M059J (cell line): ENCODE measurements at regions not wholly inside any gene's neighbourhood (a gene's known extent, or its start where the extent isn't known, plus 50 kb on each side); places are given as distances from the start of the nearest gene placed in this dataset.
A peak's percentile ranks its signal among the peaks of the same experiment; 100 is the strongest.

Experiments
- DNase-seq: peaks from one replicate; pipeline ENCODE4 v3.0.0-alpha.2; 2012; ENCODE audit warnings: low read depth

- peak; percentile 9 for DNase-seq
Observed at GRCh38 chr2:146527166-146527565, 1317.7 kb upstream of the ACVR2A start.

DNA sequence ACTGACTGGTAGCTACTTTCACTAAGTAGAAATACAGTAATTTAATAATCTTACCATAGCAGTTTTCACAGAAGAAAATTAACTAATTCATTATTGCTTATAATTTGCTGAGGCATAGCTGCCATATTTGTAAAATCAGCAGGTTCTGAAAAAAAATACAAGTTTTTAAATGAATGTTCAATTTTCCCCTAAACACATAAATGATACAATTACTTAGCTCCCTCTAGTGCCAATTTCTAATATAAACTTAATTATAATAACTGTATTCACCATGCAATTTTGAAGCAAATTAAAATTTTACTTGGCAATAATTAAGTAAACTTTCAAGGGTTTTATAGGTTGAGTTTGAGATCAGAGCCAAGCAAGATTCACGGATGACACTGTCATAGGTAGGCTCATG, 1321.6 kb upstream of the ACVR2A start:
- no peak for DNase-seq

DNA sequence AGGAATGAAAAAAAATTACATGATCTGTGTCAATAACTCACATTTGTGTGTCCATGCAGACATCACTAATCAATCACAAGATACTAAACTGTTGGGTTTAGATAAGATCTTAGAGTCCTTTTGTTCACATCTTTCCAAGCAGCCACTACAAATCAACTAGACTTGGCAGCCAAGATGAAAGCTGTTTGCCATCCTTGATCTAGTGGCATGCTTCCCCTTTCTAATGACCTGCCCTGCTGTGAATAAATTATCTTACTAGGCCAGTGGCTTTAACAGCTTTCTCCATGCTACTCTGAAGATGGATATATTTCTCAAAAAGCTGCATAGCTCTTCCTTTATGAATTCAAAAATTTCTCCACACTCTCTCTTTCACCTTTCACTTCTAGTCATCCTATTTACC, 1338.0 kb upstream of the ACVR2A start:
- no peak for DNase-seq

- DNase-seq: no peak
Observed at GRCh38 chr2:146503366-146503765, 1341.5 kb upstream of the ACVR2A start.

DNA sequence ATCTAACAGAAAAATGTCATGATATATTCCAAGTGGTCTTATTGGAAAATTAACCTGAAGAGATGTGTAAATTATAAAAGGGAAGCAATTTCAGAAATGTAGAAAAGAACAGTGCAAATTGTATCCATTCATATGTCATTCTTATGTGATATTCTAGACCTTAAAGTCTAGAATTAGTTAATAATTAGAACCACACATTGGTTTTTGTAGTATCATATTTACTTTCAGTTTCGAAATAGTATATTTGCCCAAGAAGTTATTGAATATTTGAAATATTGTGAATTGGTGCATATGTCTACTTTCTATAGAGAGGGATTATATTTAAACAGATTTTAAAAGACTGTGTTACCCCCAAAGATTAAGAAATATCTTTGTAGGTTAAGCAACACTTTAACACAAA, 1348.6 kb upstream of the ACVR2A start:
- no peak for DNase-seq

DNA sequence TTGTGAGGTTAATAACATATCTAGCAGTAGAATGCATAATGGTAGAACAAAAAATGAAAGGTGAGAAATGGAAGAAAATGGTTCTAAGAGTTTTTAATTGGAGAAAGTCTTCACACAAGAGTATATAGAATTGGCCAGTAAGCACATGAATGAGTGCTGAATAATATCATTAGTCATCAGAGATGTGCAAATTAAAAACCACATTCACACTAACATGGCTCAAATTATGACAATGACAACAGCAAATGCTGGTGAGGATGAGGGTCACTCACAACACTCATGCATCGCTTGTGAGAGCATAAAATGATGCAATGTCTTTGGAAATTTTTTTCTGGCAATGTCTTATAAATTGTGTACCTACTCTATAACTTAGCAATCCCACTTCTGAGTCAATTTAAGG, 1355.4 kb upstream of the ACVR2A start:
- peak; percentile 0 for DNase-seq

DNA sequence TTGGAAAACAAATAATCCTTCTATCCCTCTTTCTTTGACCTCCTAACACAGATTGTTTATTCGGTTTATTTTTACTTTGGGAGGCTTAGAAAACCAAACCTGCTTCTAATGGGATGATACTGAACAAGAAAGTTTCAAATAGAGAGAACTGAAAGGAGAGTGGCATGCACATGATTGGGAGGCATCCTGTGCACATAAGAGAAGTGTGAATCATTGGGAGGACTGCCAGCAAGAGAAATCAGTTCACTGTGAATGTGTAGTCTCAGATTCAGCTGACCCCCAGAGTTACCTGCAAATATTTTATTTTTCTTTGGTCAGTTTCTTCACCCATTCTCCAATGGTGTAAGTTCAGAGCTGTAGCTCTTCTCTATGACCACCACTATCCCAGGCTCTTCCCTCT, 1363.2 kb upstream of the ACVR2A start:
- peak; percentile 28 for DNase-seq

DNA sequence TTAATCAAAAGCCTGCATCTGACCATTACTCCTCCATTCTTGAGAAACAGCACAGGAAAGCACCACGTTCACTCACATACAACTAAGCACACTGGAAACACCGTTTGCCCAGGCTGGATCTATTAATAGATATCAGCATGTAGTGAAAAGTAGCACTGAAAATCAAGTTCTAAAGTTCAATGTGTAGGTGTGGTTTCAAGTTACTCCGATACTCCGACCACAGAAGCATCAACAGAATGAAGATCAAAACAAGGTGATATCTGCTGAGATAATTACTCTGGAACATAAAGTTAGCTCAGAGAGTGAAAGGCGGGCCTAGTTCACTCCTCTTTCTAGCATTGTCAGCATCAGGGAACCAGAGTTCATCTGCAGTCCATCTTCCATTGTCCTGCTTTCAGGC, 1367.4 kb upstream of the ACVR2A start:
- DNase-seq: no peak

DNA sequence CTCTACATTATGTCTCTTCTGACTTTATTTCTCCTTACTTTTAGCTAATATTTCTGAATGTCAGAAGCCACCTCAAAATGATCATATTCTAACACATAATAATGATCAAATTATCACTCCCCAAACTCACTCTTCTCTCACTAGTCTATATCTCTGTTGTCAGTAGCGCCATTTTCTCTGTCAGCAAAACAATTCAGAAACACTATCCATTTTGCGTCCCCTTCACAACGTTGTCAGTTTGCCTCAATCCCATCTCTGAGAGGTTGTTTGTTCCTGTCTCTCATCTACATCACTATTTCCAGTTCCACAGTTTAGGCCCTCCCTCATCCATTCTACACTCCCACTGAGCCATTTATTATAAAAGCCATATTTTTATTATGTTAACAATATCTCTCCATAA, 1376.3 kb upstream of the ACVR2A start:
- no peak for DNase-seq

DNA sequence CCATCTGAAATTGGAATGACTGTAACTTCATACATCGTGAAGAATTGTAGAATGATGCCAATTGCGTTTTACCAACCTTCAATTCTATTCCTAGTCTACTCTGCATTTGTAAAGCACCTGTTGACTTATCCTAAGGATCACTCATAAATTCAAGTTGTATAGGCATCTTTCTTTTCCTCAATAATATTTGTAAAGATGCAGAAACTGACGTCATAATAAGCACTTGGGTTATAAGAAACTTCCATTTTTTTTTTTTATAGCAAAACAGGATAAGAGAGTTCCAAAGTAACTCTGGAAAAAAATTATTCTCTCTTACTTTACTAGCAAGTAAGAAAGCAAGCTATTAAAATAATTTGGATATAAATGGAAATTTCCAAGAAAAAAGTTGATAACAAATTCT, 1377.4 kb upstream of the ACVR2A start:
- no peak for DNase-seq

DNA sequence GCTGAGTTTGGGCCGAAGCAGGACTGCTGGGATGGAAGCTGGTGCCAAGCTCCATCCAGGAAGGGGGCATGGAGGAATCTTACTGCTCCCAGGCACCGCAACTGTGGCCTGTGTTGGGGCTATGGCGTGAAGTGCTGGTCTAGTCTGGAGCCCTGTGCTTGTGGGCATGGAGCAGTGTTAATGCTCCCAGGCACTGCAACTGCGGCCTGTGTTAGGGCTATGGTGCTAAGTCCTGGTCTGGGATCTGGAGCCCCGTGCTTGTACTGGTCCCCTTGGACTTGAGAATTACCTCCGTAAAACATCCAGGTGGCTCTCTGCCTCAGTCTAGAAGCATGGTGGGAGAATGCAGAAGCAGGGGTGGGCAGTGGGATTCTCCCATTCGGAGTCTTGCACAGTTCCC, 1379.4 kb upstream of the ACVR2A start:
- no peak for DNase-seq

DNA sequence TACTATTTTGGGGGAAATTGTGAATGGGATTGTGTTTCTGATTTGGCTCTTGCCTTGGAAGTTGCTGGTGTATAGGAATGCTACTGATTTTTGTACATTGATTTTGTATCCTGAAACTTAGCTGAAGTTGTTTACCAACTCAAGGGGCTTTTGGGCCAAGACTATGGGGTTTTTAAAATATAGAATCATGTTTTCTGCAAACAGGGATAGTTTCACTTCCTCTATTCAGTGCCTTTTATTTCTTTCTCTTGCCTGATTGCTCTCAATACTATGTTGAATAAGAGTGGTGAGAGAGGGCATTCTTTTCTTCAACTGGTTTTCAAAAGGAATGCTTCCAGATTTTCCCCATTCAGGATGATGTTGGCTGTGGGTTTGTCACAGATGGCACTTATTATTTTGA, 1383.8 kb upstream of the ACVR2A start:
- no peak for DNase-seq

GRCh38 chr2:146458585-146458984, 1386.2 kb upstream of the ACVR2A start:
- DNase-seq: no peak

GRCh38 chr2:146457221-146457620, 1387.6 kb upstream of the ACVR2A start:
- peak; percentile 4 for DNase-seq

- DNase-seq: no peak
Observed at GRCh38 chr2:146455325-146455724, 1389.5 kb upstream of the ACVR2A start.

DNA sequence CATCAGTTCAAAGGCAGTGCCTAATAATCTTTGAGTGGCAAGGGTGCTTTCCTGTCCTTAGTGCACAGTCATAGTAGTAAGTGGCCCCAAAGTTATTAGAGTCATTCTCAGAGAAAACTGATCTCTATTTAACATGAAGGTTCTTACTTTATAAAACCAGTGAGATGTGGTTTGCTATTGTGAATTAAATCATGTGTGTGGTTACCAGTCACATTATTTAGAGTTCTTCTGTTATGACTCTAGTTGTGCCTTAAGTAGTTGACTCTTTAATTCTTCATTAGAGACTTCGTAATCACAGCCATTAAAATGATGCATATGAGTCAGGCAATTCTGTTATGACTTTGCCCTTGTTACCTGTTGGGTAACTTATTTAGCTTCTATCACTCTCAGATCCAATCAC, 1392.9 kb upstream of the ACVR2A start:
- no peak for DNase-seq

- DNase-seq: no peak
Observed at GRCh38 chr2:146450131-146450530, 1394.7 kb upstream of the ACVR2A start.

- DNase-seq: no peak
Observed at GRCh38 chr2:146444987-146445386, 1399.8 kb upstream of the ACVR2A start.

- DNase-seq: no peak
Observed at GRCh38 chr2:146444085-146444484, 1400.7 kb upstream of the ACVR2A start.

GRCh38 chr2:146438246-146438645, 1406.6 kb upstream of the ACVR2A start:
- DNase-seq: no peak

GRCh38 chr2:146437712-146438111, 1407.1 kb upstream of the ACVR2A start:
- no peak for DNase-seq

GRCh38 chr2:146433116-146433875, 1411.5 kb upstream of the ACVR2A start:
- no peak for DNase-seq

DNA sequence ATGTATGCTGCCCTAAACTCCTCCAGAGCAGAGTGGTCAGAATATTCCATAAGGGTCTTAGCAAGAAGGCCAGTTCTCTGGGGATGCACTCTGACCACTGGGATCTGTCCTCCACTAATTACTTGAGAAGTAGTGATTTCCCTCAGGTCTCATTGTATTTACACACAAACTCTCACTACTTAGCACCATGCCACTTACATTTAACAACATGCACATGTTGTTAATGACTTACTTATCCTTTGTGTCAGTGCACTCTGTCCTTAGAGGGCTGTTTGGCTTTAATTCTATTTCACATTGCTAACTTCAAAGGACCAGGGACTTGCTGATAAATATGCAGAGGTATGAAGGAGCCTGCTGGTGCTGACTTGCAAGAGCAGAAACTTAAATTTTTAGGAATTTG, 1415.5 kb upstream of the ACVR2A start:
- no peak for DNase-seq

DNA sequence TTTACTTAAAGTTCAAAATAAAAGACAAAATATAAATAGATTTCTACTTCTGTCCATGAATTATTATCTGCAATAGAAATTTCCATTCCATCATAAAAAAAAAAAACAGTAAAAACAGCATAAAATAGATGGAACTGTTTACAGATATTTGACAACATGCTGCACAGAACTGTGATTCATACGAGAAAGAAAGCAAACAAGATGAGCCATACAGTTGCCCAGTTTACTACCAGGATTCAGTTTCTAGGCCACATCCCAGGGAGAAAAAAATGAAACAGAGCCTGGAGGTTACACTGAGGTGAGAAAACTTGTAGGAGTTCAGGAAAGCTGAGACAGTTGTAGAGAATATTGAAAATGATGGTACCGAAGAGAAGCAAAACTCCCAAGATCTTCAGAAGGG, 1426.9 kb upstream of the ACVR2A start:
- no peak for DNase-seq
